Common myeloid progenitor, CD34-positive (primary cell): ENCODE measurements at regions not wholly inside any gene's neighbourhood (a gene's known extent, or its start where the extent isn't known, plus 50 kb on each side); places are given as distances from the start of the nearest gene placed in this dataset.

ENCODE experiments used
- CTCF ChIA-PET: fragments of 350-600 bp; sonication (Branson Sonifier 250); formaldehyde crosslinking; loops from one replicate; lab custom pipeline; 2021; ENCODE audit warnings: antibody characterized with exemption; lab: Charles Lee
- POLR2A ChIA-PET: fragments of 350-600 bp; sonication (Branson Sonifier 250); formaldehyde crosslinking; loops from one replicate; lab custom pipeline; 2021; ENCODE audit warnings: antibody characterized with exemption; lab: Charles Lee
- DNase-seq, 3 donors: peaks; one replicate each; pipeline versions ENCODE4 v3.0.0 to v3.0.0-alpha.2; 2013
- H3K27ac ChIP-seq, 2 experiments: 1 replicate in 1 of 2; 2 replicates in 1 of 2; pipeline ENCODE4 v1.7.0; 2013; ENCODE audit warnings: inconsistent platforms in 2 of 2, low read length in 2 of 2, mild to moderate bottlenecking in 2 of 2, low read depth in 1 of 2, moderate library complexity in 1 of 2; ENCODE audit not compliant: severe bottlenecking in 2 of 2, insufficient read depth in 1 of 2, poor library complexity in 1 of 2
- H3K27me3 ChIP-seq, 5 experiments: replicated peaks in 2 of 5; 1 replicate in 3 of 5; 2 replicates in 2 of 5; pipeline versions ENCODE4 v1.6.1 to v1.7.0; 2013; ENCODE audit warnings: low read length in 4 of 5, mild to moderate bottlenecking in 2 of 5, moderate library complexity in 2 of 5, inconsistent platforms in 1 of 5; ENCODE audit not compliant: insufficient read depth in 5 of 5, control insufficient read depth in 4 of 5
- H3K36me3 ChIP-seq, 4 experiments: 1 replicate in 2 of 4; 2 replicates in 2 of 4; pipeline versions ENCODE4 v1.6.1 to v1.7.0; 2013; ENCODE audit warnings: low read length in 3 of 4, control low read depth in 1 of 4, mild to moderate bottlenecking in 1 of 4; ENCODE audit not compliant: control insufficient read depth in 4 of 4, insufficient read depth in 4 of 4
- H3K4me1 ChIP-seq, 4 experiments: 1 replicate in 3 of 4; 2 replicates in 1 of 4; pipeline versions ENCODE4 v1.6.1 to v1.7.1; 2013; ENCODE audit warnings: low read length in 3 of 4, mild to moderate bottlenecking in 3 of 4, control low read depth in 1 of 4, inconsistent platforms in 1 of 4, moderate library complexity in 1 of 4; ENCODE audit not compliant: control insufficient read depth in 4 of 4, insufficient read depth in 4 of 4; ENCODE audit errors: control extremely low read depth in 1 of 4
- H3K4me3 ChIP-seq, 7 experiments: 1 replicate in 4 of 7; 2 replicates in 3 of 7; pipeline versions ENCODE4 v1.5.1 to v1.7.0; 2013; ENCODE audit warnings: mild to moderate bottlenecking in 7 of 7, low read length in 6 of 7, moderate library complexity in 6 of 7, inconsistent platforms in 2 of 7, low read depth in 2 of 7, control low read depth in 1 of 7; ENCODE audit not compliant: insufficient read depth in 4 of 7, control insufficient read depth in 1 of 7; ENCODE audit errors: extremely low read depth in 1 of 7
- H3K9me3 ChIP-seq, 5 experiments: 1 replicate in 4 of 5; 2 replicates in 1 of 5; pipeline versions ENCODE4 v1.6.1 to v1.7.1; 2013; ENCODE audit warnings: low read length in 4 of 5, mild to moderate bottlenecking in 2 of 5, inconsistent platforms in 1 of 5, low read depth in 1 of 5, moderate library complexity in 1 of 5; ENCODE audit not compliant: control insufficient read depth in 4 of 5, insufficient read depth in 2 of 5; ENCODE audit errors: control extremely low read depth in 1 of 5
- whole genome bisulfite sequencing: methylation state at CpG from one replicate; pipeline ENCODE4 v1.1.5; 2013; ENCODE audit not compliant: insufficient coverage; 5-methylcytosine and 5-hydroxymethylcytosine counted together

DNA sequence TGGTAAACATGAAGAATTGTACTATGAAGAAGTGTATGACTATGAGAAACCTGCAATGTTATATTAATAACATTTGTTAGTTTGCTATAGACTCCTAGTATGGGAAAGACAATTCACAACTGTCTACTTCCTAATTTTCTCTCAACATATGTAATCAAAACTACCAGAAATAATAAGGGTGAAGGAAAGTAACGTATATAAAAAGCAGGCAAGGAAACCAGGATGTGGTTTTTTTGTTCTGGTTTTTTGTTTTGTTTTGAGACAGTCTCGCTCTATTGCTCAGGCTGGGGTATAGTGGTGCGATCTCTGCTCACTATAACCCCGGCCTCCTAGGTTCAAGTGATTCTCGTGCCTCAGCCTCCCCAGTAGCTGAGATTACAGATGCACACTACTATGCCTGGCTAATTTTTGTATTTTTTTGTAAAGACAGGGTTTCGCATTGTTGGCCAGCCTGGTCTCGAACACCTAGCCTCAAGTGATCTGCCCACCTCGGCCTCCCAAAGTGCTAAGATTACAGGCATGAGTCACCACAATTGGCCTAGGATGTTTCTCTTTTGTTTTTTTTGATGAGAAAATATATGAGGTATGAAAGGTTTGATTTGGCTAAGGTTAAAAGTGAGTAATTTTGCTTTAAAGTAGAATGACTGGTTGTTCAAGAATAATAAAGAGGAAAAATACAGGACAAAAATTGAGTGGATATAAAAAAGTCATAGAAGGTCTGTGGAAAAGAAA is 83.1 kb downstream of the PTCHD4 start:
- no peaks in the 10 kb centered on the region for H3K36me3 ChIP-seq
- POLR2A ChIA-PET = no interaction called here
- CTCF ChIA-PET = no interaction called here
- no peaks in the 10 kb centered on the region for H3K4me1 ChIP-seq
- no peaks in the 10 kb centered on the region for H3K9me3 ChIP-seq
- H3K4me3 ChIP-seq = no peak overlapping the region
- 87% methylated on average over 7 of the region's 8 CpGs for WGBS
- H3K27me3 ChIP-seq = no peaks in the 10 kb centered on the region
- no peak for DNase-seq
- no peak overlapping the region for H3K27ac ChIP-seq

DNA sequence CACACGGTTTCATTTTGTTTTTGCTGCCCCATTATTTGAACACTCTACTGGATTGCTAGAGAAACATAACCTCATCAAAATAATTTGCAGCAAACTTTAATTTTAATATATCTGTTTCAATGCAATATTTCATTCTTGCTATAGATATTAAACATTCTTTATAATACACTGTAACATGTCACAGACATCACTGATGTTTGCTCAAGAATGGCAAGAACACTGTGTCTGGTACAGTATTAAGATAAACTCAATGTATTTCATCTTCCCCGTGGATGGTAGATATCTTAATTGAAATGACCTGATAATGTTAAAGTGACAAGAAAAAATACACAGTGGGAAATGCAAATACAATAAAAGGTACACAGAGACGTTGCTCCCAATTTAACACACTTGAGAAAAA is 86.0 kb downstream of the PTCHD4 start:
- WGBS = 100% methylated on average over 1 of the region's 3 CpGs
- no peak for DNase-seq
- POLR2A ChIA-PET = no interaction called here
- CTCF ChIA-PET = no interaction called here
- Histone ChIP-seq H3K9me3 (no peaks in the 10 kb centered on the region), H3K36me3 (no peaks in the 10 kb centered on the region), H3K4me3 (no peak overlapping the region), H3K27ac (no peak overlapping the region), H3K4me1 (no peaks in the 10 kb centered on the region), H3K27me3 (no peaks in the 10 kb centered on the region)

DNA sequence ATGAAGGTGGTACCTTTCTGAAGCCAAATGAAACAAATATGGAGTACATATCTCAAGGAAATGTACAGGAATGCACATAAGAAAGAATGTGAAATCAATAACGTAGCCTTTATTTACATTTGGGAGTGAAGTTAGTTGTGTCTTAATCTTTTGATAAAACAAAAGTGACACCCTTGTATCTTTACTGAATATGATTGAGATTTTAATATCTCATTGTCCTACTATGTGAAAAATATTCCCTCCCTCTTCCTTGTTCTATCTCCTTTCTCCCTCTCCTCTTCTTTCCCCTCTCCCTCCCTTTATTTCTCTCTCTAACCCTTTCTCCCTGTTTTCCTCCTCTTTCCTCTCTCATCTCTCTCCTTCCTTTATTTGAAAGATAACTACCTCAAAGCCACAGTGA is 89.1 kb downstream of the PTCHD4 start:
- Histone ChIP-seq H3K9me3 (no peaks in the 10 kb centered on the region), H3K27me3 (no peaks in the 10 kb centered on the region), H3K4me1 (no peaks in the 10 kb centered on the region), H3K36me3 (no peaks in the 10 kb centered on the region), H3K27ac (no peak overlapping the region), H3K4me3 (no peak overlapping the region)
- 100% methylated on average over 1 of the region's 1 CpG for WGBS
- POLR2A ChIA-PET = no interaction called here
- CTCF ChIA-PET = no interaction called here
- DNase-seq = no peak

DNA sequence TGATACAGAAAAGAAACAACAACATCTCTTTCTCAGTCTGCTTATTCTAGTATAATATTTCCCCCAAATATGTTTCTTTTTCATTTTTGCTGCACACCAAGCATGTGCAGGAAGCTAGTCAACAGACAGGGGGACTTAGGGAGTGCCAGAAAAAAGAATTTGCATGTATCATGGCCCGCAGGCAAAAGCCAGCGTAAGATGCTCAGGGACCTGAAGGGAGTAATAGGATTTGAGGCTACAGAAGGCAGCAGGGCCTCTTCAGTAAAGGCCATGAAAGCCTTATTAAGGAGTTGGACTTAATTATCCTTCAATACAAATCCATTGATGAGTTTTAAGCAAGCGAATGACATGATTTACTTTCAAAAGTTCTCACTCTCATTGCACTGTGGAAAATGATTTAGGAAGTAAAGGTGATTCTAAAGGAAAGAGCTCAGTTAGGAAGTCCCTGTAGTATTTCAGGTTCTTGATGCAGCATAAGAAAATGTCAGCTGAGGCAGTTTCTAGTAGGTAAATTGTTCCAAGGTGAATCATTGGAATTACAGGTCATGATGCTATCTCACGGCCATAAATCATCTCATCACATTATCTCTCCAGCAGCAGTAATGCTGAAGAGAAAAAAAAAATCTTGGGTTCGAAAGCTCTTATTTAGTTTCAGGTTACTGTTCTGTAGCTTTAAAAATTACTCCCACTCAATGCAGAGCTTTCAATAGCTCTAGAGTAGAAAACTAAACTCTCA is 94.8 kb downstream of the PTCHD4 start:
- no peaks in the 10 kb centered on the region for H3K36me3 ChIP-seq
- no peak for DNase-seq
- no peaks in the 10 kb centered on the region for H3K4me1 ChIP-seq
- no peaks in the 10 kb centered on the region for H3K9me3 ChIP-seq
- POLR2A ChIA-PET = no interaction called here
- no peak overlapping the region for H3K4me3 ChIP-seq
- whole genome bisulfite sequencing = no CpG with 5 or more reads among the region's 5 CpGs
- CTCF ChIA-PET = no interaction called here
- H3K27me3 ChIP-seq = peaks cover 0 to 2% (median 0%) of the 10 kb centered on the region in 5 experiments
- H3K27ac ChIP-seq = no peak overlapping the region

DNA sequence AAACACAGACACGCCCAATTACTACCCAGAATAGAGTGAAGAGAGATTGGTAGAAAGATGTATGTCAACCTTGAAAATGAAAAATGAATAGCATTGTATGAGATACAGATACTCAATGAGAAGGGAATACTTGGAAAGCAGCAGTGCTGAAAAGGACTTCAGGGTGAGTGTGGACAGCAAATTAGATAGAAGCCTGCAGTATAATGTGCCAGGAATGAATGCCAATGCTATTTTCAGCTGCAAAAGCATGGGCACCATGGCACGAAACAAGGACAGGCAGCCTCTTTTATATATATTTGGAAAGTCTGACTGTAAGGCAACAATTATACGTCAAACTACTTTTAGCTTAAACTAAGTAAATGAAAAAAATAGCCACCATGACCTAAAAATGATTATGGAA is 118.2 kb downstream of the PTCHD4 start:
- no peak for DNase-seq
- H3K27me3 ChIP-seq = no peaks in the 10 kb centered on the region
- POLR2A ChIA-PET = no interaction called here
- no peak overlapping the region for H3K27ac ChIP-seq
- H3K36me3 ChIP-seq = no peaks in the 10 kb centered on the region
- CTCF ChIA-PET = no interaction called here
- no peak overlapping the region for H3K4me3 ChIP-seq
- H3K9me3 ChIP-seq = no peaks in the 10 kb centered on the region
- WGBS = 83% methylated on average over 1 of the region's 3 CpGs
- H3K4me1 ChIP-seq = no peaks in the 10 kb centered on the region

DNA sequence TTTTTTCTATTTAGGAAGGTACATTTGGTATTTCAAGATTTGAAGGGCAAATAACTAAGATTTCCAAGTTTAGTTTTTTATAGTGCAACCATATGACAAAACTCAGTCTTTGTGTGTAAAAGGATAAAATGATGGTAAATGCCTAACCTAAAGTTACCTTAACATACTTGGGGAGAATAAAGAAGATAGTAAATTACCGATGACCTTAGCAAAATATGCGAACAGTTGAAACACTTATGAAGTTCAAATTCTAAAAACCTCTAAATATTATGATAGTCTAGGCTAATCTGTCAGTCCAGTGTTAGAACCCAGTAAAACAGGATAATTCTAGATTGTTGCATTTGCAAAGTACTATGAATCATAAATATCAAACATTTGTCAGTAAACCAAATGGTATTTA is 127.5 kb downstream of the PTCHD4 start:
- no peak for DNase-seq
- H3K4me1 ChIP-seq = no peaks in the 10 kb centered on the region
- H3K27me3 ChIP-seq = no peaks in the 10 kb centered on the region
- H3K9me3 ChIP-seq = no peaks in the 10 kb centered on the region
- no CpG with 5 or more reads among the region's 2 CpGs for WGBS
- no peak overlapping the region for H3K27ac ChIP-seq
- POLR2A ChIA-PET = no interaction called here
- H3K36me3 ChIP-seq = no peaks in the 10 kb centered on the region
- H3K4me3 ChIP-seq = no peak overlapping the region
- CTCF ChIA-PET = no interaction called here

DNA sequence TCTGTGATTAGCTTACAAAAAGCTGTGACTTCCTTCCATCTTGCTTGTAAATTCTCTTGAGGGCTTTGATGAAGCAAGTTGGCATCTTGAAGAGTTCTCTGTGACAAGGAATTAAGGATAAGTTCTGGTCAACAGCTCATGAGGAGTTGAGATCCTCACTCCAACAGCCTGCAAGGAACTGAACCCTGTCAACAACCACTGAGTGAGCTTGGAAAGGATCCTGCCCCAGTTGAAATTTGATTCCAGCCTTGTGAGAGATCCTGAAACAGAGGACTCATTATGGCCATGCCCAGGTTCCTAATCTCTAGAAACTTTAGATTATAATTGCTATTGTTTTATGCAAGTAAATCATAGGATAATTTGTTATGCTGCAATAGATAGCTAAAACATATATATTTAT is 133.7 kb downstream of the PTCHD4 start:
- Histone ChIP-seq H3K27me3 (no peaks in the 10 kb centered on the region), H3K4me3 (no peak overlapping the region), H3K27ac (no peak overlapping the region), H3K9me3 (no peaks in the 10 kb centered on the region), H3K4me1 (no peaks in the 10 kb centered on the region), H3K36me3 (no peaks in the 10 kb centered on the region)
- no peak for DNase-seq
- ChIA-PET CTCF (no interaction called here), POLR2A (no interaction called here)
